GM21390 (cell line): ENCODE measurements at regions not wholly inside any gene's neighbourhood (a gene's known extent, or its start where the extent isn't known, plus 50 kb on each side); places are given as distances from the start of the nearest gene placed in this dataset.

Experiments
- ATAC-seq: cut with Tn5 transposase; IDR thresholded peaks from one replicate; pipeline ENCODE4 v1.9.1; 2021; ENCODE audit not compliant: unreplicated experiment

DNA sequence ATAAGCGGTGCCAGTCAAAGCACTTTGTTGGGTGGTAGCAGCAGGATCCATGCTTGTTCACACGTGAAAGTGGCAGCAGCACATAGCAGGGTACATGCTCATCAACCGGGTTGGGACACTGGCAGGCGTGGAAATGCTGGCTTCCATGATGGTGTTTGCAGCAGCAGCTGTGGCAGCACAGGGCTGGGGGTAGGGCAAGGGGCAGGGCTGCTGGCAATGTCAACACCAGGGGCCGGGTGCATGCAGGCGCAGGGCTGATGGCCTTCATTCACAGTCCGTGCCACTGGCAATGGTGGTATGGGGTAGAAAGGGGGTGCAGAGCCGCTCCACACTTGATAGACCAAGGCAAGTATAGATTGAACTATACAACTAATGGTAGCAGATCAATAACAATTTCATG lies 374.7 kb upstream of the FAM241A start:
- no peak for ATAC-seq

- no peak for ATAC-seq
These were observed 371.4 kb upstream of the FAM241A start for GRCh38 chr4:111773858-111774257.

- ATAC-seq = no peak
These were observed 369.5 kb upstream of the FAM241A start for GRCh38 chr4:111775556-111776297.

DNA sequence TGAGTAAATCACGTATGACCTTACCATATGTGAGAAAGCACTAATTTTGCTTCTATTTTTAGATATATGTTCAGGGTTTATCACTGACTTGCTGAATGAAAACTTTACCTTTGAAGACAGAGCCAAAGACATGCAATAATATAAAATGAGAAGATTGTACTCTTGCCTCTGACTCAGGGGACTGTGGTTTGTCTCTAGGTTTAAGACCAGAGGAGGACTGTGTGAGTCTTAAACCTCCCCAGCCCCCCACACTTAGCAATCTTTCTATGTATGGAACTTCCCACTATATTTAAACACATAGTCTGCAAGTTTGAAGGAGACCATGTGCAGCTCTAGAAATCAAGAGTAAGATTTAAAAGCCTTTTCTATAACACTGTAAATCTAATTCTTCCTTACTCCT lies 368.7 kb upstream of the FAM241A start:
- ATAC-seq = no peak

- ATAC-seq = no peak
These were observed 366.7 kb upstream of the FAM241A start for GRCh38 chr4:111778543-111778942.

DNA sequence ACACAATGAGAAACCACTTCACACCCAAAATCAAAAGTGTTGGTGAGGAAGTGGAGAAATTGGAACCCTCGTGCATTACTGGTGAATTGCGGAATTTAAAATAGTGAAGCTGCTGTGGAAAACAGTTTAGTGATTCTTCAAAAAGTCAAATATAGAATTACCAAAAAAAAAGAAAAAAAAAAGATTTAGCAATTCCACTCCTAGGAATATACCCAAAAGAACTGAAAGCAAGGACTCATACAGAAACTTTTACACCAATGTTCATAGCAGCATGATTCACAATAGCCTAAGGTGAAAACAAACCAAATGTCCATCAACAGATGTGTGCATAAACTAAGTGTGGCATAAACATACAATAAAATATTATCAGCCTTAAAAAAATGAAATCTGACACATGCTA lies 364.3 kb upstream of the FAM241A start:
- ATAC-seq = no peak

DNA sequence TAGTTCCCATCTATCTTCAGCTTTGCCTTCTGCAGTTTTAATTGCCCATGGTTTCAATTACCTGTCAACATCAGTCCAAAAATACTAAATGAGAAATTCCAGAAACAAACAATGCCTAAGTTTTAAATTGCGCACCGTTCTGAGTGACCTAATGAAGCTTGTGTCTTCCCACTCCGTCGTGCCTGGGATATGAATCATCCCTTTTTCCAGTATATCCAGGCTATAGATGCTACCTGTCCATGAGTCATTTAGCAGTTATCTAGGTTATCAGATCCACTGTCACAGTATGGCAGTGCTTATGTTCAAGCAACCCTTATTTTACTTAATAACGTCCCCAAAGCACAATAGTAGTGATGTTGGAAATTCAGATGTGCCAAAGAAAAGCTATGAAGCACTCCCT lies 363.6 kb upstream of the FAM241A start:
- no peak for ATAC-seq

- no peak for ATAC-seq
These were observed 357.2 kb upstream of the FAM241A start for GRCh38 chr4:111788099-111788498.

DNA sequence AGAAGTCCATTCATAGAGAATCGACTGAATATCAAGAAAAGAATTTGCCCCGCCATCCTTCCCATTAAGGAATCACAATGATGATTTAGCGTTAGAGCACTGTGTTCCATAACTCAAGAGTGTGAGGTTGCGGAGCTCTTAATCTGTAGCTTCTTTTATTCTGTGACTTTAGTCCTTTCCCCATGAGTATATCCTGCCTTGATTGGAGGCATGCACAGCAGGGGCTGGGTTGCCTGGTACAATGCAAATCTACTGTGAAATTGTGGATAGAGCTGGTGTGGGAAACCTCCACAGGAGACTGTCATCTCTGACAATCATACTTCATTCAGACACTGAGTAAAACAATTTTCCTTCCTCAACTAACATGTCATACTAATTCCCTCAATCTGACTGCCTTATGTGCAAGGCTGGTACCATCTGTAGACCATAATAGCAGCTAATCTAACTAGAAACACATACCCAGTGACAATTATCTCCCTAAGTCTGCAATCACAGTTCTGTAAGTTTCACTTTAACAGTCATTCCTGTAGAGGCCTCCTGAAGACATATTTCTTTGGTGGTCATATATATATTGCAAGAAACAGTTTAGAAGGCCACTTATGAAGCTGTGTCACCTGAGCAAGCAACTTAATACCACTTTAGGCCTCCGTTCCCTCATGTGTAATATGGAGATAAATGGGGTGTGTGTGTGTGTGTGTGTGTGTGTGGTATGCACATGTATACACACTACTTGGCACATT lies 355.2 kb upstream of the FAM241A start:
- ATAC-seq = no peak

- ATAC-seq = no peak
These were observed 352.6 kb upstream of the FAM241A start for GRCh38 chr4:111792632-111793031.

DNA sequence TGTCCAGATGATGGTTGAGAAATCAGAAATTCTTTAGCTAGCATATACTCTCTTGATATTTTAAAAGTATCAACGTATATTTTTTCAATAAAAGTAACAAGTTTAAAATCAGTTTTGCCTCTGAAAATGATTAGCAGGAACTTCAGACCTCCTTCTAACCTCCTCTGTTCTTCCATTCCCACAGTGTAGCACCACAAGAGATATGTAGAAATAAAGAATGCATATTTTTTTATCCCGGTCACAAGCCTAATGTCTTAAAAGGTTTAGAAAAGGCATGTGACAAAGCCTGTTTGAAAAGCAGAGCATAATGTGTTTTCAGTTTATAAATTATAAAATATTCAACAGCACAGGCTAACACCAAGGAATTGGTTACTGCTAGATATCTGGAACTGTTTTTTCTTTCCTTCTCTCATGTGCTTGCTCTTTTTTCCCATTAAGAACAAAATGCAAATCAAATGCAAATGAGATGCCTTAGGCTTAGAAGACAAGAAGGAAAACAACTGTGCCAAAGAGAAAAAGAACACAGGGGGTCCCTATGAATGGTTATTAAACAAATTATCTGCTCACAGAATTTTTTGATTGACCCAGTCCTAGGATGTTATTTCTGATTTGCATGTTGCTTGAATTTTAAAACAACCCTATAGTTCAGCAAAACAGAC lies 351.7 kb upstream of the FAM241A start:
- ATAC-seq = no peak

- no peak for ATAC-seq
These were observed 347.6 kb upstream of the FAM241A start for GRCh38 chr4:111797455-111798163.

GRCh38 chr4:111798840-111799239 lies 346.4 kb upstream of the FAM241A start:
- no peak for ATAC-seq

- ATAC-seq = no peak
These were observed 344.7 kb upstream of the FAM241A start for GRCh38 chr4:111800551-111800950.

- ATAC-seq = no peak
These were observed 343.1 kb upstream of the FAM241A start for GRCh38 chr4:111802191-111802590.

DNA sequence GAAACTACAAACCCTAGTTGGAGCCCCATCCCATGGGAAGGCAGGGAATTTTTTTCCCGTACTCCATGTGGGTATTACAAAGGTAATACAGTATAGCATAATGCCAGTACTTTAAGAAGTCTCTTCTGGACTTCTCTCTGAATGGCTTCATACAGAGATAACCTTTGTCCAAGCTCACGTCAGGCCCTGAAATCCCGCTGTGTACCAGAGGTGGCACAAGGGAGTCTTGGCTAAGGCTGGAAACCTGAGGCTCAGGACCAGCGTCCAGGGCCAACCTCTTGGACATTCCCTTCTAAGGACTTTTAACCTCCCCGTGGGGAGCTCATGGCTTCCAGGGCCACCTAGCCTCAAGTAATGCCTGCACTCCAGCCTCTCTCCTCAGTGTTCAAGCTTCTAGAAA lies 338.9 kb upstream of the FAM241A start:
- no peak for ATAC-seq

DNA sequence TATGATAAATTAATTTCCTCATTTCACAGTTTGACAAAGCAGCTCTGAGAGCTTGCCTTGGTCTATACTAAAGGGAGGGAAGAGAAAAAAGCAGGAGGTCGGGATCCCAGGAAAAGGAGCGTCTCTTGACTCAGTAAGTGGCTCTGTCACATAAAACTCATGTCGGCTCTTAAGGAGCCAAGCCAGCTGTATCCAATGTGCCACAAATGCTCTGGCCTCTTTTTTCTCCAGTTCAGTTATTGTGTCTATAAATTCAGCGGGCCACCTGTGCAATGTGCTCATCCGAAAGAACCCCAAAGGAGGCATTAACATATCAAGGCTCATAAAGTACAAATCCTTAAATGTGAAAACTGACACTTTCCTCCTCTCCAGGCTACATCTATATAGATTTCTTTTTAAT lies 337.7 kb upstream of the FAM241A start:
- ATAC-seq = no peak

GRCh38 chr4:111808174-111808573 lies 337.1 kb upstream of the FAM241A start:
- ATAC-seq = no peak

DNA sequence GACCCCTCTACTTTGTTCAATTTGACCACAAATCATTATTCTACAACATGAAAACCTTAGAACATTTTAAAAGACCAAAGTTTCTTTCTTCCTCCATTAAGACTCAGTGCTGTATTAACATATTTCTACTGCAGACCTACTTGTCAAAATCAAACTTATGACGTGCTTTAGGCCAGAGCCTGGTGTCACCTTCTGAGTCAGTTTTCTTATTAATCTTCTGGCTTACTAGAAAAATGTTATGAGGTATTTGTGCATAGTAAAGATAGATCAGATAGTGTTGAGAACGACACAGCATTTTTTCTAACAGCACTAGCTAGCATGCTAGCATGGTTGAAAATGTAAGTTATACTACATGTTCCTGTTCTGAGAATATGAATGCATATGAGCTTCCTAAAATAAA lies 333.6 kb upstream of the FAM241A start:
- ATAC-seq = no peak

DNA sequence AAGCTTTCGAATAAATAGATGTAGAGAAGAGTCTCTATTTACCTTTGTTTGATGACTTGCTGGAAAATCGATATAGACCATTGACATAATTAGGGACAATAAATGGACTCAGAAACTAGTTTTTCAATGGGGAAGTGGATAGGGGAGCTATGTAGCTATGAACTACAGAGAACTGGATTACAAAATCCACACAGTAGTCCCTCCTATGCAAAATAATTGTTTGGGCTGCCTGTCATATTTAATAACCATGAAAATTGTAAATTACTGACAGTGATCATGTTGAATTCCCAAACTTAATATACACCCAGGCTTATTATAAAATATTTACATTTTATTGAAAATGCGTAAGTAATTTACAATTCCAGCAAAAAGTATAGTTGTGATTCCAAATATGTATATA lies 333.1 kb upstream of the FAM241A start:
- no peak for ATAC-seq

DNA sequence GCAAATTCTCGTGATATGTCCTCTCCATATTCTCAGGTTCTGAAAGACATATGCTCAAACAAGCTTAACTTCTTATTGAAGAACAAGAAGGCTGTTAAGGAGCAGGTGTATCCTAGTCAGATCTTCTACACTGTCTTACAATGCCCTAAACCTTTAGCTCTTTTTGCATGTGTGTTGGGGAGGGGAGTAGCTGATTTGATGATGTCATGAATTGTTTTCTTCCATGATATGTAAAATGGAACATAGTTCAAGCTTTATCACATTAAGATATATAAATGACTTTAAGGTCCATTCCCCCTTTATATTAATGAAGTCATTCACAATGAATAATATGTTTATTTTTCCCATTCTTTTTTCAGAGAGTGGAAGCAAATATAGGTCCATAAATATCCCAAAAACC lies 332.5 kb upstream of the FAM241A start:
- ATAC-seq = no peak
